ENCODE measurements at regions not wholly inside any gene's neighbourhood (a gene's known extent, or its start where the extent isn't known, plus 50 kb on each side); places are given as distances from the start of the nearest gene placed in this dataset.

- TF ChIP-seq POLR2A (IDR thresholded peaks at IDR 0.05; ENCODE audit: low read depth, low read length) (no peak), TAF1 (IDR thresholded peaks at IDR 0.05; ENCODE audit: borderline replicate concordance, low read depth, low read length) (no peak), POLR2AphosphoS5 (IDR thresholded peaks at IDR 0.05; ENCODE audit: low read depth, low read length) (no peak)
Measured at GRCh38 chr2:234433201-234433600, 63.7 kb downstream of the ARL4C start.
